GM21619 (cell line): ENCODE measurements at regions not wholly inside any gene's neighbourhood (a gene's known extent, or its start where the extent isn't known, plus 50 kb on each side); places are given as distances from the start of the nearest gene placed in this dataset.
A peak's percentile ranks its signal among the peaks of the same experiment; 100 is the strongest.
"Not testable (repeated sequence)": the region's sequence is repeated elsewhere in the genome, so short reads cannot be mapped to it uniquely, and the experiment has no call there.

ENCODE experiments used
- ATAC-seq: cut with Tn5 transposase; IDR thresholded peaks from one replicate; pipeline ENCODE4 v1.9.1; 2021; ENCODE audit not compliant: unreplicated experiment

GRCh38 chrX:121407627-121408026 lies 360.2 kb downstream of the GLUD2 start:
- no peak for ATAC-seq

- ATAC-seq = not testable (repeated sequence)
These were observed 384.1 kb downstream of the GLUD2 start for GRCh38 chrX:121431514-121431913.

- no peak for ATAC-seq
These were observed 385.9 kb downstream of the GLUD2 start for GRCh38 chrX:121433289-121433688.

GRCh38 chrX:121437666-121438065 lies 390.3 kb downstream of the GLUD2 start:
- not testable (repeated sequence) for ATAC-seq

- peak; percentile 63 for ATAC-seq
These were observed 408.5 kb downstream of the GLUD2 start for GRCh38 chrX:121455890-121456289.

GRCh38 chrX:121456315-121456714 lies 408.9 kb downstream of the GLUD2 start:
- ATAC-seq = peak; percentile 90

- no peak for ATAC-seq
These were observed 409.7 kb downstream of the GLUD2 start for GRCh38 chrX:121457096-121457495.

- ATAC-seq = no peak
These were observed 432.0 kb downstream of the GLUD2 start for GRCh38 chrX:121479406-121479805.

GRCh38 chrX:121496966-121497365 lies 449.6 kb downstream of the GLUD2 start:
- ATAC-seq = no peak

GRCh38 chrX:121504153-121504552 lies 456.7 kb downstream of the GLUD2 start:
- no peak for ATAC-seq

- ATAC-seq = no peak
These were observed 498.9 kb downstream of the GLUD2 start for GRCh38 chrX:121546317-121546716.

- no peak for ATAC-seq
These were observed 511.5 kb downstream of the GLUD2 start for GRCh38 chrX:121558886-121559285.

- no peak for ATAC-seq
These were observed 515.2 kb downstream of the GLUD2 start for GRCh38 chrX:121562616-121563015.

GRCh38 chrX:121569609-121570008 lies 522.2 kb downstream of the GLUD2 start:
- peak; percentile 79 for ATAC-seq

GRCh38 chrX:121570072-121570841 lies 522.8 kb downstream of the GLUD2 start:
- ATAC-seq = peak; percentile 62

- ATAC-seq = no peak
These were observed 523.9 kb downstream of the GLUD2 start for GRCh38 chrX:121571333-121571732.

- not testable (repeated sequence) for ATAC-seq
These were observed 527.0 kb downstream of the GLUD2 start for GRCh38 chrX:121574384-121574783.

GRCh38 chrX:121579016-121579760 lies 531.8 kb downstream of the GLUD2 start:
- ATAC-seq = no peak

GRCh38 chrX:121581885-121582284 lies 534.5 kb downstream of the GLUD2 start:
- ATAC-seq = no peak

- ATAC-seq = no peak
These were observed 538.2 kb downstream of the GLUD2 start for GRCh38 chrX:121585626-121586025.

GRCh38 chrX:121592884-121593283 lies 545.5 kb downstream of the GLUD2 start:
- ATAC-seq = no peak

GRCh38 chrX:121598356-121598755 lies 550.9 kb downstream of the GLUD2 start:
- ATAC-seq = no peak
